ENCODE measurements at regions not wholly inside any gene's neighbourhood (a gene's known extent, or its start where the extent isn't known, plus 50 kb on each side); places are given as distances from the start of the nearest gene placed in this dataset.

DNA sequence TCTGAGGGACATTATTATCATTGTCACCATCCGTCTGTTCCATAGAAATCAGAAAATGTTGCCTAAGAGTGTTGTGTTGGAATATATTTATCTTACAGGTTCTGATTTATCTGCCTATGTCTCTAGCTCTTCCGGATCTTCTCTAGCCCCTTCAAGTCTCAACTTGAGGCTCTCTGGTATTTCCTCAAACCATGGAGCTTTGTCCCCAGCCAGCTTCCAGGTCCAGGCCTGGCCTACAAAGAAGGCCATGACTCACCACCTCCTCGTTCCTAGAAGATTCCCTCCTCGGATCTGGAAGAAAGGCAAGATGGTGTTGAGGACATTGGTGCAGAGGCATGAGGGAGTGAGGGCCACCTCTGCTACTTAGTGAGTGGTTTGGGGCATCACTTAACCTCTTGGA is 122.1 kb upstream of the TRIB2 start:
- no peaks in the 10 kb centered on the region for H3K36me3 ChIP-seq
- intact Hi-C loops (cut with DNase I): no loop called here
- 86% methylated on average over 4 of the region's 4 CpGs for WGBS

DNA sequence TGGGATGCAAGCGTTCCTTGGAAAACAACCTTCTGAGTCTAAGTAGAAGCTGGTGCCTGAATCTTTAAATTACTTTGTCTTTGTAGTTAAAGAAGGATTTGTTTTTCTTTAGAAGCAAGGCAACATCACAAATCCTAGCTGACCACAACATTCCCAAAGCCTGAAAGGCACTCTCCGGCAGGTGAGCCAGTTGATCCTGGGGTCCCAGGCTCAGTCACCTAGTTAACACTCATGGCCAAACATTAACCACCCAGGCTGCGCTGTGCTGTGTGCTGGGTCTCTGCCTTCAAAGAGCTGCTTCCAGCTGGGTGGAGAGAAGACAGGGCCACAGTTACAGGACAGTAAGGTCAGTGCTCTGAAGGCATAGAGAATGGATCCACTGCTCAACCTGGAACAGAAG is 120.0 kb upstream of the TRIB2 start:
- Histone ChIP-seq H3K4me1 (replicated peaks) (no peaks in the 10 kb centered on the region), H3K27ac (no peak overlapping the region), H3K36me3 (no peaks in the 10 kb centered on the region), H3K9me3 (no peaks in the 10 kb centered on the region), H3K27me3 (replicated peaks; ENCODE audit: insufficient read depth) (no peaks in the 10 kb centered on the region), H3K4me3 (no peak overlapping the region)
- TF ChIP-seq POLR2AphosphoS5 (IDR thresholded peaks at IDR 0.05) (no peak), POLR2A (IDR thresholded peaks at IDR 0.05) (no peak)
- TF ChIP-seq, protein P1, sequence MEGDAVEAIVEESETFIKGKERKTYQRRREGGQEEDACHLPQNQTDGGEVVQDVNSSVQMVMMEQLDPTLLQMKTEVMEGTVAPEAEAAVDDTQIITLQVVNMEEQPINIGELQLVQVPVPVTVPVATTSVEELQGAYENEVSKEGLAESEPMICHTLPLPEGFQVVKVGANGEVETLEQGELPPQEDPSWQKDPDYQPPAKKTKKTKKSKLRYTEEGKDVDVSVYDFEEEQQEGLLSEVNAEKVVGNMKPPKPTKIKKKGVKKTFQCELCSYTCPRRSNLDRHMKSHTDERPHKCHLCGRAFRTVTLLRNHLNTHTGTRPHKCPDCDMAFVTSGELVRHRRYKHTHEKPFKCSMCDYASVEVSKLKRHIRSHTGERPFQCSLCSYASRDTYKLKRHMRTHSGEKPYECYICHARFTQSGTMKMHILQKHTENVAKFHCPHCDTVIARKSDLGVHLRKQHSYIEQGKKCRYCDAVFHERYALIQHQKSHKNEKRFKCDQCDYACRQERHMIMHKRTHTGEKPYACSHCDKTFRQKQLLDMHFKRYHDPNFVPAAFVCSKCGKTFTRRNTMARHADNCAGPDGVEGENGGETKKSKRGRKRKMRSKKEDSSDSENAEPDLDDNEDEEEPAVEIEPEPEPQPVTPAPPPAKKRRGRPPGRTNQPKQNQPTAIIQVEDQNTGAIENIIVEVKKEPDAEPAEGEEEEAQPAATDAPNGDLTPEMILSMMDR (IDR thresholded peaks at IDR 0.05): no peak
- intact Hi-C loops (cut with DNase I): no loop called here
- 97% methylated on average over 3 of the region's 3 CpGs for WGBS
- DNase-seq (ENCODE audit: low spot score): no peak

More for the DNA sequence above, 122.1 kb upstream of the TRIB2 start:
- H3K9me3 ChIP-seq: no peaks in the 10 kb centered on the region
- TF ChIP-seq POLR2AphosphoS5 (IDR thresholded peaks at IDR 0.05) (no peak), POLR2A (IDR thresholded peaks at IDR 0.05) (no peak)
- TF ChIP-seq, protein P1 (IDR thresholded peaks at IDR 0.05): no peak
- DNase-seq (ENCODE audit: low spot score): no peak
- no peaks in the 10 kb centered on the region for H3K4me1 ChIP-seq (replicated peaks)
- H3K27ac ChIP-seq: no peak overlapping the region
- no peaks in the 10 kb centered on the region for H3K27me3 ChIP-seq (replicated peaks; ENCODE audit: insufficient read depth)
- H3K4me3 ChIP-seq: no peak overlapping the region

DNA sequence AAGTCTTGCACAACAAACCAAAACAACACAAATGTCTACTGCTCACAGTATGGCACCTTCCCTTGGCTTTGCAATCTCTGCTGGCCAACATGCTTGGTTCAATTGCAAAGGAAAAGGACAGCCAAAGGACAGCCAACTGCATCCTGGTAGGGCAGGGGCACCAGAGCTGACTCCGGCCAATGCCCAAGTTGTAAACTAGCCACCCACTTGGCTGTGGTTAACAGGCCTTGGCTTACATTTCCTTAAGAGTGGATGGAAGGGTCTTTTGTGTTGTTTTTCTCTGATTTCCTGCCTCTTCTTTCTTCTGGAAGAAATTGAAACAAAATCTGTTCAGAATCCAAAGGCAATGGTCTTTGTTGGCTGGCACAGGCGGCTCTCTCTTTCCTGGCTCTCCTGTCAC is 119.1 kb upstream of the TRIB2 start:
- TF ChIP-seq POLR2A (IDR thresholded peaks at IDR 0.05) (no peak), POLR2AphosphoS5 (IDR thresholded peaks at IDR 0.05) (no peak)
- TF ChIP-seq, protein P1 (IDR thresholded peaks at IDR 0.05): no peak
- WGBS: 73% methylated on average over 2 of the region's 2 CpGs

DNA sequence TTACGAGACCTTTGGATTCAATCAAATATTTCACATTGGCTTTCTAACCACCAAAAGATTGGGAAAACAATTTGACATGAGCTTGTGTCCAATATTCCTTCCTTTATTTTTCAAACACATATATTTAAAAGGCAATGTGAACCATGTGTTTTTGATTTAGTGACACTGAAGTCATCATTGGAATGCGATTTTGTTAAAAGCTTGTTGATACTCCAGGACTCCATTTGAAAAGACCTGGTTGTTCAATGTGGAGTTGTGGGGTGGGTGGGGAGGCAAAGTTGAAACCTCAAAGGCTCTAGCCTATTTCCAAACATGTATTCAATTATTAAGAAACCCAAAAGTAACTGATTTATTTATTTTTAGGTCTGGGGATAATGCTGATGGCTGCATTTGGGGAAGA is 114.1 kb upstream of the TRIB2 start:
- no peaks in the 10 kb centered on the region for H3K4me1 ChIP-seq (replicated peaks)
- no peak overlapping the region for H3K4me3 ChIP-seq
- 93% methylated on average over 2 of the region's 2 CpGs for WGBS
- H3K27me3 ChIP-seq (replicated peaks; ENCODE audit: insufficient read depth): no peaks in the 10 kb centered on the region
- no peaks in the 10 kb centered on the region for H3K9me3 ChIP-seq
- TF ChIP-seq POLR2A (IDR thresholded peaks at IDR 0.05) (no peak), POLR2AphosphoS5 (IDR thresholded peaks at IDR 0.05) (no peak)
- TF ChIP-seq, protein P1 (IDR thresholded peaks at IDR 0.05): no peak
- no peak for DNase-seq (ENCODE audit: low spot score)
- intact Hi-C loops (cut with DNase I): no loop called here
- no peaks in the 10 kb centered on the region for H3K36me3 ChIP-seq
- H3K27ac ChIP-seq: no peak overlapping the region

More for the DNA sequence above, 119.1 kb upstream of the TRIB2 start:
- intact Hi-C loops (cut with DNase I): no loop called here
- Histone ChIP-seq H3K27ac (no peak overlapping the region), H3K4me3 (no peak overlapping the region), H3K36me3 (no peaks in the 10 kb centered on the region), H3K9me3 (no peaks in the 10 kb centered on the region), H3K27me3 (replicated peaks; ENCODE audit: insufficient read depth) (no peaks in the 10 kb centered on the region), H3K4me1 (replicated peaks) (no peaks in the 10 kb centered on the region)
- no peak for DNase-seq (ENCODE audit: low spot score)

DNA sequence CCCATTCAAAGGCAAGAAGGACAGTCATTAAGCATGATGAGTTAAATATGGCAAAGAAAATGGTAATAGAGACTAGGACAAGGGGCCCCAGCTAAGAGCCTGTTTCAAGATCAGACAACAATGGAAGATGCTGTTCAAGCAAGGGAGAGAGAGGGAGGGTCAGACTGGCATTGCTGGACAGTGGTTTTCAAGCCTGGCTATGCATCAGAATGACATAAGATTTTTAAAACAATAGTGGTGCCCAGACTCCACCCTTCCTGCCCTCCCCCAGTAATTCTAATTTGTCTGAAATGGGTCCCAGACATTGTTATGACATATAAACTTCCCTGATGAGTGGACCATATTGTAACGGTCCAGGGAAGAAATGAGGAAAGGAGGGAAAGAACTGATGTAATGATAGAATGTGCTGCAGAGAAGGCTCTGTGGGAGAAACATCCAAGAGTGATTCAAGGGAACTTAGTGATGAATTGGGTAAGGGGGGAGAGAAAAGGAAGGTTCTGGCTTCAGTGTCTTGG is 112.9 kb upstream of the TRIB2 start:
- Histone ChIP-seq H3K9me3 (no peaks in the 10 kb centered on the region), H3K4me1 (replicated peaks) (no peaks in the 10 kb centered on the region), H3K4me3 (no peak overlapping the region), H3K27ac (no peak overlapping the region), H3K27me3 (replicated peaks; ENCODE audit: insufficient read depth) (no peaks in the 10 kb centered on the region), H3K36me3 (no peaks in the 10 kb centered on the region)
- 81% methylated on average over 1 of the region's 1 CpG for WGBS
- DNase-seq (ENCODE audit: low spot score): no peak
- intact Hi-C loops (cut with DNase I): no loop called here
- TF ChIP-seq POLR2AphosphoS5 (IDR thresholded peaks at IDR 0.05) (no peak), POLR2A (IDR thresholded peaks at IDR 0.05) (no peak)
- TF ChIP-seq, protein P1 (IDR thresholded peaks at IDR 0.05): no peak
